ENCODE measurements at regions not wholly inside any gene's neighbourhood (a gene's known extent, or its start where the extent isn't known, plus 50 kb on each side); places are given as distances from the start of the nearest gene placed in this dataset.

DNA sequence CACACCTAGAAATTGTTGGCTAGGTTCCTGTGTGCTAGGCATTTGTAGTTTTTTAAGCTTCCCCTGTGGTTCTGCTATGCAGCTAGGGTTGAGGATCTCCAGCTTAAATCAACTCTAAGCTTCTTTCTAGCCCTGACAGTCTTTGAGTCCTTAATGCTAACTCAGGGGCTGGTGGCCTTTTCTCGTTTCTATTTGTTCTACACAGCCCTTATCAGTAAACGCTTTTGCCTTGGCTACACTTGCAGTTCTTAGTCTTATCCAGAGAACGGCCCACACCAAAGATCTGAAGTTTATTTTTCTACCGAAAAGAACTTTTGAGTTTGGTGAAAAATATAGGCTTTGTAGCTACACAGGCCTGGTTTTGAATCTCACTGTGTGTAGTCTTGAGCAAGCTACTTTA, 212.0 kb downstream of the DHX15 start:
- no peaks in the 10 kb centered on the region for H3K27me3 ChIP-seq
- H3K9me3 ChIP-seq: no peaks in the 10 kb centered on the region
- no peak overlapping the region for H3K4me3 ChIP-seq
- no peak for DNase-seq (ENCODE audit: low spot score in 2 of 2)
- TF ChIP-seq POLR2AphosphoS5 (IDR thresholded peaks at IDR 0.05): no peak
- no peak for TF ChIP-seq POLR2A (IDR thresholded peaks at IDR 0.05)
- no peak for TF ChIP-seq EP300 (IDR thresholded peaks at IDR 0.05)
- TF ChIP-seq, protein P1, sequence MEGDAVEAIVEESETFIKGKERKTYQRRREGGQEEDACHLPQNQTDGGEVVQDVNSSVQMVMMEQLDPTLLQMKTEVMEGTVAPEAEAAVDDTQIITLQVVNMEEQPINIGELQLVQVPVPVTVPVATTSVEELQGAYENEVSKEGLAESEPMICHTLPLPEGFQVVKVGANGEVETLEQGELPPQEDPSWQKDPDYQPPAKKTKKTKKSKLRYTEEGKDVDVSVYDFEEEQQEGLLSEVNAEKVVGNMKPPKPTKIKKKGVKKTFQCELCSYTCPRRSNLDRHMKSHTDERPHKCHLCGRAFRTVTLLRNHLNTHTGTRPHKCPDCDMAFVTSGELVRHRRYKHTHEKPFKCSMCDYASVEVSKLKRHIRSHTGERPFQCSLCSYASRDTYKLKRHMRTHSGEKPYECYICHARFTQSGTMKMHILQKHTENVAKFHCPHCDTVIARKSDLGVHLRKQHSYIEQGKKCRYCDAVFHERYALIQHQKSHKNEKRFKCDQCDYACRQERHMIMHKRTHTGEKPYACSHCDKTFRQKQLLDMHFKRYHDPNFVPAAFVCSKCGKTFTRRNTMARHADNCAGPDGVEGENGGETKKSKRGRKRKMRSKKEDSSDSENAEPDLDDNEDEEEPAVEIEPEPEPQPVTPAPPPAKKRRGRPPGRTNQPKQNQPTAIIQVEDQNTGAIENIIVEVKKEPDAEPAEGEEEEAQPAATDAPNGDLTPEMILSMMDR (IDR thresholded peaks at IDR 0.05): no peak
- H3K36me3 ChIP-seq: no peaks in the 10 kb centered on the region
- no peak overlapping the region for H3K27ac ChIP-seq
- WGBS: 89% methylated on average over 4 of the region's 4 CpGs
- no peaks in the 10 kb centered on the region for H3K4me1 ChIP-seq

DNA sequence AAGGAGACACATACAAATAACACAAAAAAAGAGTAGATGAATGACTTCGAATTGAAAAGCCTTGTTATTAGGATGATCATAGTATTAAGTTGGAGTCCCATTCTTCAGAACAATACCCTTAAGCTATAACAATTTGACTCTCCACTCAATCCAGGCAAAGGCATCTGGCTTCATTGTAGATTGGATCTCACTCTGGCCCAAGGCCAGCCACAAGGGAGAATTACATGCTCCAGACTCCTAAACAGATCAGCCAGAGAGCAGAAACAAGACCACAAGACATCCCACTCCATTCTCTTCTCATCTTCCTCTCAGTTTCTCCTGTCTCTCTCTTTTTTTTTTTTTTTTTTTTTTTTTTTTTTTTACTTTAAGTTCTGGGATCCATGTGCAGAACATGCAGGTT, 213.9 kb downstream of the DHX15 start:
- Histone ChIP-seq H3K9me3 (no peaks in the 10 kb centered on the region), H3K4me3 (no peak overlapping the region), H3K4me1 (no peaks in the 10 kb centered on the region), H3K27me3 (no peaks in the 10 kb centered on the region), H3K36me3 (no peaks in the 10 kb centered on the region), H3K27ac (no peak overlapping the region)
- WGBS: 76% methylated on average over 1 of the region's 1 CpG
- no peak for DNase-seq (ENCODE audit: low spot score in 2 of 2)
- TF ChIP-seq EP300 (IDR thresholded peaks at IDR 0.05): no peak
- TF ChIP-seq, protein P1 (IDR thresholded peaks at IDR 0.05): no peak
- TF ChIP-seq POLR2A (IDR thresholded peaks at IDR 0.05): no peak
- no peak for TF ChIP-seq POLR2AphosphoS5 (IDR thresholded peaks at IDR 0.05)

DNA sequence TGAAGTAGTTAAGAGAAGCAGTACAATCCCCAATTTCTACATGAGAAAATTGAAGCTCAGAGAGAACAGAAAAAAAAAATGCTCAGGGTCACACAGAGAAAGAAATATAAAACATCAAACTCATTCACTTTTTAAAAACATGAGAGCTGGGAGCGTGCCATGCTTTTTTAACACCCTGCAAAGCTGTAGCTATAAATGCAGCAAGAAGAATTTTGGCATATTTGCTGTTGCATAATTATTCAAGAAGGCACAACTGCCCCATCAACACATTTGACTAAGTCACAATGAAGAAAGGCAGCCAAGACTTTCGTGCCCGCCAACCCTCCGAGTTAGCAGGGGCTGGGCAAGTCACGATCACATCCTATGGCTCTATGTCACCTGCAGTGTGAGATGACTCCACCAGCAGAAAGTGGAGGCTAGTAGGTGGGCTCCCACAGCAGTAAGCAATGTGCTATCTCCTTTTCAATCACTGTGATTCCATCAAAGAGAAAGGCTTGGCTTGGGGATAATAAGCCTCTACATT, 214.8 kb downstream of the DHX15 start:
- Histone ChIP-seq H3K27me3 (no peaks in the 10 kb centered on the region), H3K36me3 (no peaks in the 10 kb centered on the region), H3K4me1 (no peaks in the 10 kb centered on the region), H3K27ac (no peak overlapping the region), H3K9me3 (no peaks in the 10 kb centered on the region), H3K4me3 (no peak overlapping the region)
- no peak for TF ChIP-seq POLR2A (IDR thresholded peaks at IDR 0.05)
- TF ChIP-seq, protein P1 (IDR thresholded peaks at IDR 0.05): no peak
- TF ChIP-seq EP300 (IDR thresholded peaks at IDR 0.05): no peak
- TF ChIP-seq POLR2AphosphoS5 (IDR thresholded peaks at IDR 0.05): no peak
- 65% methylated on average over 5 of the region's 5 CpGs for WGBS
- no peak for DNase-seq (ENCODE audit: low spot score in 2 of 2)

DNA sequence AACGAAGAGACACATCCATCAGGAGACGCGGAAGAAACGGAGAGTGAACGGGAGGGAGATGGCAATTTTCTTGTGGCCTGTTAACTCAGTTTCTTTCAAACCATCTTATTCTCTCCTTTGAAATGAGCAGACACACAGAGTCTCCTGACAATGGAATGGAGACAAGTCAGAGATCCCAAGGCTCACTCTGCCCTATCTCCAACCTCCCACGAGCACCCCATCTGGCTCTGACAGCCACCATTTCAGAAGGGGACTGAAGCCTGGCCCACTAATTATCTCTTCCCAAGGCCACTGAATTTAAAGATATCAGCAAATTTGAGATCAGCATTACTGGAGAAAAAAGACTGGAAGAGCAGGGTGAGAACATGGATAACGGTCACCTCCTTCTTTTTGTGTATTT, 215.6 kb downstream of the DHX15 start:
- Histone ChIP-seq H3K9me3 (no peaks in the 10 kb centered on the region), H3K4me1 (no peaks in the 10 kb centered on the region), H3K27me3 (no peaks in the 10 kb centered on the region), H3K27ac (no peak overlapping the region), H3K4me3 (no peak overlapping the region), H3K36me3 (no peaks in the 10 kb centered on the region)
- 95% methylated on average over 7 of the region's 7 CpGs for WGBS
- DNase-seq (ENCODE audit: low spot score in 2 of 2): no peak
- TF ChIP-seq EP300 (IDR thresholded peaks at IDR 0.05) (no peak), POLR2A (IDR thresholded peaks at IDR 0.05) (no peak), POLR2AphosphoS5 (IDR thresholded peaks at IDR 0.05) (no peak)
- TF ChIP-seq, protein P1 (IDR thresholded peaks at IDR 0.05): no peak

DNA sequence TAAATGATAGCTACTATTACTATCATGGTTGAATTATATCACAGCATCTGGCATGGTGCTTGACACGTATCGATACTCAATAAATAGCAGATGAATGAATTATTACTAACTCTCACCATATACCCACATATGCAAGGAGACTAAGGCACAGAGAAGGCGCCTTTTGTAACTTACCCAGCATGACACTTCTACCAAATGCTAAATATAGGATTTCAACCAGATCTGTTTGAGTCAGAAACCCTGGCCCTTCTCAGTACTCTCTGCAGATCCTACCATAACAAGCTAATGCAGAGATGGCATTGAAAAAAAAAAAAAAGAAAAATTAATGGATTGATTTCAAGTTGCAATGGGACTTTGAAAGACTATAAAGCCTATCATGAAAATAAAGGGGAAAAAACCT, 219.5 kb downstream of the DHX15 start:
- 95% methylated on average over 3 of the region's 3 CpGs for WGBS
- no peak for DNase-seq (ENCODE audit: low spot score in 2 of 2)
- TF ChIP-seq, protein P1 (IDR thresholded peaks at IDR 0.05): no peak
- no peak for TF ChIP-seq EP300 (IDR thresholded peaks at IDR 0.05)
- TF ChIP-seq POLR2AphosphoS5 (IDR thresholded peaks at IDR 0.05): no peak
- TF ChIP-seq POLR2A (IDR thresholded peaks at IDR 0.05): no peak

More for the DNA sequence above, 219.5 kb downstream of the DHX15 start:
- no peak overlapping the region for H3K27ac ChIP-seq
- no peaks in the 10 kb centered on the region for H3K27me3 ChIP-seq
- H3K36me3 ChIP-seq: no peaks in the 10 kb centered on the region
- no peaks in the 10 kb centered on the region for H3K9me3 ChIP-seq
- H3K4me3 ChIP-seq: no peak overlapping the region
- H3K4me1 ChIP-seq: no peaks in the 10 kb centered on the region

All from suprapubic skin (tissue), 4 donors.